Parathyroid adenoma (tissue), 2 donors: ENCODE measurements at regions not wholly inside any gene's neighbourhood (a gene's known extent, or its start where the extent isn't known, plus 50 kb on each side); places are given as distances from the start of the nearest gene placed in this dataset.

ENCODE experiments used
- H2AFZ ChIP-seq: fragments of 300-600 bp; sonication (generic); one replicate; pipeline ENCODE4 v1.7.0; 2017; ENCODE audit warnings: antibody characterized with exemption, mild to moderate bottlenecking
- H3K27ac ChIP-seq: fragments of 300-600 bp; sonication (generic); one replicate; pipeline ENCODE4 v1.7.0; 2017
- H3K27me3 ChIP-seq: fragments of 300-600 bp; sonication (generic); one replicate; pipeline ENCODE4 v1.7.0; 2017; ENCODE audit warnings: low read length; ENCODE audit not compliant: control insufficient read depth, insufficient read depth
- H3K36me3 ChIP-seq: fragments of 300-600 bp; sonication (generic); one replicate; pipeline ENCODE4 v1.7.0; 2017; ENCODE audit warnings: low read length; ENCODE audit not compliant: control insufficient read depth, insufficient read depth
- H3K4me1 ChIP-seq: fragments of 300-600 bp; sonication (generic); one replicate; pipeline ENCODE4 v1.7.0; 2017; ENCODE audit warnings: control low read depth
- H3K4me2 ChIP-seq: fragments of 300-600 bp; sonication (generic); one replicate; pipeline ENCODE4 v1.7.0; 2017; ENCODE audit warnings: low read length
- H3K4me3 ChIP-seq: fragments of 300-600 bp; sonication (generic); one replicate; pipeline ENCODE4 v1.7.0; 2017; ENCODE audit warnings: low read depth, low read length
- H3K79me2 ChIP-seq: fragments of 300-600 bp; sonication (generic); one replicate; pipeline ENCODE4 v1.7.0; 2017; ENCODE audit warnings: control low read depth
- H3K9ac ChIP-seq: fragments of 300-600 bp; sonication (generic); one replicate; pipeline ENCODE4 v1.7.0; 2017; ENCODE audit warnings: mild to moderate bottlenecking
- H3K9me3 ChIP-seq: fragments of 300-600 bp; sonication (generic); one replicate; pipeline ENCODE4 v1.7.0; 2017; ENCODE audit warnings: low read length; ENCODE audit not compliant: control insufficient read depth
- CTCF ChIP-seq: fragments of 300-600 bp; sonication (generic); IDR thresholded peaks from one replicate; pipeline ENCODE4 v1.7.0; 2017; ENCODE audit warnings: antibody characterized with exemption, mild to moderate bottlenecking
- donor health status: primary hyperparathyroidism.

DNA sequence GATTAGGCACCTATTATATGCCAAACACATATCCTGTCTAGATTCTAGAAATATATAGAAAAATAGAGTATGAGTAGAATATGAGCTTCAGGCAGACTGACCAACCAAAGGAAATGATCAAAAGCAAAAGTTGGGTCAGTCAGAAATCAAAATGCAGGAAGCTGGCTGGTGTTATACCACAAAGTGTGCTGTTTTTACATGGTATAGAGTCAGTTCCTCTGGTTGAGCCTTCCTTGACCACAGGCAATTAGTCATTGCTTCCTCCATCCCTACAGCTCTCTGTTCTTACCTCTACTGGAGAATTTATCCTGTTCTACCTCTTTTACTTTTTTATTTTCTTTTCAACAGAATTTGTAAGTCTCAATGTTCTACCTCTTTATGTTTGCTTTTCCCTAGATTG is 149.8 kb downstream of the TMCO5A start:
- H3K27me3 ChIP-seq, result no peaks in the 10 kb centered on the region
- no peaks in the 10 kb centered on the region for H3K9me3 ChIP-seq
- no peak overlapping the region for H3K4me3 ChIP-seq
- H2AFZ ChIP-seq, result no peak overlapping the region
- H3K4me2 ChIP-seq, result no peak overlapping the region
- no peaks in the 10 kb centered on the region for H3K79me2 ChIP-seq
- H3K27ac ChIP-seq, result no peak overlapping the region
- no peak for TF ChIP-seq CTCF
- no peak overlapping the region for H3K9ac ChIP-seq
- no peaks in the 10 kb centered on the region for H3K4me1 ChIP-seq
- no peaks in the 10 kb centered on the region for H3K36me3 ChIP-seq

GRCh38 chr15:38085114-38085513 is 150.7 kb downstream of the TMCO5A start:
- no peaks in the 10 kb centered on the region for H3K27me3 ChIP-seq
- TF ChIP-seq CTCF, result no peak
- H2AFZ ChIP-seq, result no peak overlapping the region
- no peaks in the 10 kb centered on the region for H3K79me2 ChIP-seq
- H3K36me3 ChIP-seq, result no peaks in the 10 kb centered on the region
- no peak overlapping the region for H3K9ac ChIP-seq
- H3K4me1 ChIP-seq, result no peaks in the 10 kb centered on the region
- no peaks in the 10 kb centered on the region for H3K9me3 ChIP-seq
- no peak overlapping the region for H3K4me3 ChIP-seq
- H3K27ac ChIP-seq, result no peak overlapping the region
- no peak overlapping the region for H3K4me2 ChIP-seq

DNA sequence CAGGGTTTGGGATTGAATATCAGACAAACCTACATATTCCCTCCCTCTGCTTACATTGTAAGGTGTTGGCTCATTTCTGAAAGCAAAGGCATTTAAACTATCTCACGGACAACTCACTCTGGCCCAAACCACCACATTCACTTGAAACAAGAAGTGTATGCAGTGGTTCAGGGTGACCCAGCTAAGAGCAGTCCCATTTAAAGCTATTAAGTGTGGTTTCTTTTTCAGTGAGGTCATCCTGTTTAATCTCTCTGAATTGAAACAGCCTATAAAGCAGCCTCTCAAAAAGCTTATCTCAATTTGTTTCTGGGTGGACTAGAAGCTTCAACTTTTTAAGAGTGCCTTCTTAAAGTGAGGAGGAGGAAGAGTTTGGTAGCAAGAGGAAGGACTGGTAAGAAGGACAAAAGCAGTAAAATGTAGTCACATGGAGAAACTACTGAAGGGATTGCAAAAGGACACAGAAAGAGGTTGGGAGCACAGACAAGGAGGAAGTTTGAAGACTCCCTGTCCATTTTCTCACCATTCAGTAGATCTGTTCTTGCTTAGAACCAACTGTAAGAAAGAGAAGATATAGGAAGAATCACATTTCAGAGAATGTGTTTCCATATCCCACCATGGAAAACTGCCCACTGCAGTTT is 151.6 kb downstream of the TMCO5A start:
- H3K4me1 ChIP-seq, result no peaks in the 10 kb centered on the region
- no peak overlapping the region for H3K27ac ChIP-seq
- H3K9ac ChIP-seq, result no peak overlapping the region
- H3K4me2 ChIP-seq, result no peak overlapping the region
- no peak overlapping the region for H2AFZ ChIP-seq
- H3K4me3 ChIP-seq, result no peak overlapping the region
- H3K9me3 ChIP-seq, result no peaks in the 10 kb centered on the region
- no peaks in the 10 kb centered on the region for H3K36me3 ChIP-seq
- no peaks in the 10 kb centered on the region for H3K79me2 ChIP-seq
- no peak for TF ChIP-seq CTCF
- no peaks in the 10 kb centered on the region for H3K27me3 ChIP-seq

GRCh38 chr15:38086611-38087010 is 152.2 kb downstream of the TMCO5A start:
- Histone ChIP-seq H3K9ac (no peak overlapping the region), H3K27me3 (no peaks in the 10 kb centered on the region), H3K27ac (no peak overlapping the region), H3K9me3 (no peaks in the 10 kb centered on the region), H3K4me1 (no peaks in the 10 kb centered on the region), H3K4me3 (no peak overlapping the region), H2AFZ (no peak overlapping the region), H3K36me3 (no peaks in the 10 kb centered on the region), H3K79me2 (no peaks in the 10 kb centered on the region), H3K4me2 (no peak overlapping the region)
- no peak for TF ChIP-seq CTCF

GRCh38 chr15:38088971-38089370 is 154.5 kb downstream of the TMCO5A start:
- H3K27ac ChIP-seq, result no peak overlapping the region
- no peak overlapping the region for H3K9ac ChIP-seq
- no peaks in the 10 kb centered on the region for H3K36me3 ChIP-seq
- TF ChIP-seq CTCF, result no peak
- H2AFZ ChIP-seq, result no peak overlapping the region
- H3K4me2 ChIP-seq, result no peak overlapping the region
- H3K27me3 ChIP-seq, result no peaks in the 10 kb centered on the region
- no peak overlapping the region for H3K4me3 ChIP-seq
- no peaks in the 10 kb centered on the region for H3K79me2 ChIP-seq
- H3K9me3 ChIP-seq, result no peaks in the 10 kb centered on the region
- no peaks in the 10 kb centered on the region for H3K4me1 ChIP-seq
